GM12875 (cell line): ENCODE measurements at regions not wholly inside any gene's neighbourhood (a gene's known extent, or its start where the extent isn't known, plus 50 kb on each side); places are given as distances from the start of the nearest gene placed in this dataset.

Experiments
- H3K4me3 ChIP-seq: one replicate; pipeline ENCODE4 v1.5.1; 2011; ENCODE audit warnings: low read depth, low read length, control low read depth
- CTCF ChIP-seq: IDR thresholded peaks from 2 replicates; pipeline ENCODE4 v1.5.1; 2011; ENCODE audit warnings: low read depth, mild to moderate bottlenecking, control low read depth, inconsistent platforms, low read length, moderate library complexity, borderline replicate concordance; ENCODE audit not compliant: insufficient read depth

GRCh38 chr3:148005456-148005855 is 596.3 kb downstream of the ZIC1 start:
- no peak for TF ChIP-seq CTCF
- H3K4me3 ChIP-seq: no peak overlapping the region

GRCh38 chr3:148006508-148006907 is 597.3 kb downstream of the ZIC1 start:
- TF ChIP-seq CTCF: no peak

DNA sequence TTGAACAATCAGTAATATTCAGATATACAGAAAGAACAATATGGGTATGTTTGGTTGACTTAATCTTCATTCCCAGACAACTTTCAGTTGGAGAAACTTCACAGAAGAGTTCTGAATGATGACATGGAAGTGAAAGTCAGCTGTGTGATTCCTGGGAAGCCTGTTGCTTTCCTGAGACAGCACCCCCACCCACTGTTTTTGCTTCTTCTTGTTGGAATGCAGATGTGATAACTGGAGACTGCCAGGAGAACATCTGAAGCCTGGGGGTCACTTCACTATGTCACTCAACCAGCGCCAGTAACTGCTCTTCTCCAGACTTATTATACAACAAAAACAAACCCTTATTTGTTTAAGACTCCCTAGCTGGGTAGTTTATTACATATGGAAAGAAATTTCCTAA is 599.4 kb downstream of the ZIC1 start:
- H3K4me3 ChIP-seq: no peak overlapping the region
- TF ChIP-seq CTCF: no peak

More at GRCh38 chr3:148006508-148006907, 597.3 kb downstream of the ZIC1 start:
- H3K4me3 ChIP-seq: no peak overlapping the region

GRCh38 chr3:148020861-148021260 is 611.7 kb downstream of the ZIC1 start:
- TF ChIP-seq CTCF: no peak
- H3K4me3 ChIP-seq: no peak overlapping the region

- no peak for TF ChIP-seq CTCF
- no peak overlapping the region for H3K4me3 ChIP-seq
These were observed 612.2 kb downstream of the ZIC1 start for GRCh38 chr3:148021381-148021780.

DNA sequence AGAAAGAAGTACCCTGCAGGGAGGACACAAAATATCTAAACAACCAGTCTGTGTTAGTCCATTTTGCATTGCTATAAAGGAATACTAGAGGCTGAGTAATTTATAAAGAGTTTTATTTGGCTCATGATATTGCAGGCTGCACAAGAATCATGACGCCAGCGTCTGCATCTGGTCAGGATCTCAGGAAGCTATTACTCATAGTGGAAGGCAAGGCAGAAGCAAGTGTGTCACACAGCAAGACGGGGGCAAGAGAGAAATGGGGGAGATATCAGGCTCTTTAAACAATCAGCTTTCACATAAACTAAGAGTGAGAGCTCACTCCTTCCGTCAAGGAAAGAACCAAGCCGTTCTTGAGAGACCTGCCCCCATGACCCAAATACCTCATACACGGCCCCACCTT is 614.8 kb downstream of the ZIC1 start:
- no peak overlapping the region for H3K4me3 ChIP-seq
- no peak for TF ChIP-seq CTCF

GRCh38 chr3:148026009-148026588 is 616.9 kb downstream of the ZIC1 start:
- H3K4me3 ChIP-seq: no peak overlapping the region
- no peak for TF ChIP-seq CTCF
